ENCODE measurements at regions not wholly inside any gene's neighbourhood (a gene's known extent, or its start where the extent isn't known, plus 50 kb on each side); places are given as distances from the start of the nearest gene placed in this dataset.

DNA sequence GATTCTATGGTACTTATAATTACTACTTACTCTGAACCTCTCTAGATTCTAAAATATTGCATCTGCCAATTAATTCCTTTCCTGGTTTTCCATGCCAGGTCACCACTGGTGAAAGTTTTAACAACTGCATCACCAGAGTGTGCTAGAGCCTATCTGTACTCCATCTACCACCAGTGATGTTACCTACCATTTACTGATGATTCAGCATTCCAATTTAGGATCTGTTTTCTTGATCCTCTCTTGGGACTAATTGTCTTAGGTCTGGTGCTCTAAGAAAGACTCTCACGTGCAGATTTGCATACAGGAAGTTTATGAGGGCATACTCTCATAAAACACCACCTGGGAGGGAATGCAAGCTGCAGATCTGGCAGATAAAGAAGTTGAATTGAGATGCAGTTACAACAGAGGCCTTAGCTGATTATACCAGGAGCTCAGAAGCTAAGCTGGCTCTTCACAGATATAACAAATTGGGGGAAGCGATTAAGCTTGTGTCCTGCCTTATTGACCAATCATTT is 347.6 kb upstream of the VRK2 start:
- TF ChIP-seq, protein P1, sequence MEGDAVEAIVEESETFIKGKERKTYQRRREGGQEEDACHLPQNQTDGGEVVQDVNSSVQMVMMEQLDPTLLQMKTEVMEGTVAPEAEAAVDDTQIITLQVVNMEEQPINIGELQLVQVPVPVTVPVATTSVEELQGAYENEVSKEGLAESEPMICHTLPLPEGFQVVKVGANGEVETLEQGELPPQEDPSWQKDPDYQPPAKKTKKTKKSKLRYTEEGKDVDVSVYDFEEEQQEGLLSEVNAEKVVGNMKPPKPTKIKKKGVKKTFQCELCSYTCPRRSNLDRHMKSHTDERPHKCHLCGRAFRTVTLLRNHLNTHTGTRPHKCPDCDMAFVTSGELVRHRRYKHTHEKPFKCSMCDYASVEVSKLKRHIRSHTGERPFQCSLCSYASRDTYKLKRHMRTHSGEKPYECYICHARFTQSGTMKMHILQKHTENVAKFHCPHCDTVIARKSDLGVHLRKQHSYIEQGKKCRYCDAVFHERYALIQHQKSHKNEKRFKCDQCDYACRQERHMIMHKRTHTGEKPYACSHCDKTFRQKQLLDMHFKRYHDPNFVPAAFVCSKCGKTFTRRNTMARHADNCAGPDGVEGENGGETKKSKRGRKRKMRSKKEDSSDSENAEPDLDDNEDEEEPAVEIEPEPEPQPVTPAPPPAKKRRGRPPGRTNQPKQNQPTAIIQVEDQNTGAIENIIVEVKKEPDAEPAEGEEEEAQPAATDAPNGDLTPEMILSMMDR (IDR thresholded peaks at IDR 0.05) = no peak
- TF ChIP-seq POLR2A (IDR thresholded peaks at IDR 0.05) (no peak), EP300 (IDR thresholded peaks at IDR 0.05) (no peak), POLR2AphosphoS5 (IDR thresholded peaks at IDR 0.05) (no peak)
